Kidney epithelial cell (primary cell): ENCODE measurements at regions not wholly inside any gene's neighbourhood (a gene's known extent, or its start where the extent isn't known, plus 50 kb on each side); places are given as distances from the start of the nearest gene placed in this dataset.

ENCODE experiments used
- DNase-seq: peaks from one replicate; pipeline ENCODE4 v3.0.0-alpha.2; 2010; ENCODE audit warnings: low read depth
- H3K27me3 ChIP-seq: 2 replicates; pipeline ENCODE4 v1.6.0; 2011; ENCODE audit warnings: low read length; ENCODE audit not compliant: control insufficient read depth, insufficient read depth
- H3K36me3 ChIP-seq: 2 replicates; pipeline ENCODE4 v1.5.1; 2011; ENCODE audit warnings: low read length; ENCODE audit not compliant: control insufficient read depth, insufficient read depth
- H3K4me3 ChIP-seq: 2 replicates; pipeline ENCODE4 v1.5.1; 2011; ENCODE audit warnings: low read depth, mild to moderate bottlenecking, control low read depth, low read length
- CTCF ChIP-seq: IDR thresholded peaks from 2 replicates; pipeline ENCODE4 v1.5.1; 2011; ENCODE audit warnings: mild to moderate bottlenecking, moderate library complexity, low read length, control low read depth, inconsistent platforms; ENCODE audit not compliant: insufficient read depth, poor library complexity, severe bottlenecking

DNA sequence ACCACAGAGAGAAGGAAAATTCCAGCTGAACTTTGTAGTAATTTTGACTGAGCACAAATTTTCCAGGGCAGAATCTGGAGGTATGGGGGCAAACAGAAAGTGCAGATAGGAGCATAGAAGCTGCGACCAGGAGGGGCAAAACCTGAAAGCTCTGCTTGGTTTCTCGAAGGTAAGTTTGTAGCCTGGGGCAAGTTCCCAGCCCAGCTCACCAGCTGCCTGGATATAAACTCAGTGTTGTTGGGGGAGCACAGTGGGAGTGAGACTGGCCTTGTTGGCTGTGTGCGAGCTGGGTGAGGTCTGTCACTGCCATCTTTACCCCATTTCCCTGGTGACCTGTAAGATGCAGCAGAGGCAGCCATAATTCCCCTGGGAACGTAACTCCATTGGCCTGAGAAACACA lies 213.5 kb upstream of the POF1B start:
- TF ChIP-seq CTCF: no peak
- no peak overlapping the region for H3K4me3 ChIP-seq
- no peaks in the 10 kb centered on the region for H3K36me3 ChIP-seq
- no peak for DNase-seq
- no peaks in the 10 kb centered on the region for H3K27me3 ChIP-seq

GRCh38 chrX:85591536-85591935 lies 212.1 kb upstream of the POF1B start:
- no peaks in the 10 kb centered on the region for H3K27me3 ChIP-seq
- no peak for TF ChIP-seq CTCF

GRCh38 chrX:85590638-85591037 lies 211.2 kb upstream of the POF1B start:
- Histone ChIP-seq H3K27me3 (no peaks in the 10 kb centered on the region), H3K36me3 (no peaks in the 10 kb centered on the region), H3K4me3 (no peak overlapping the region)
- no peak for TF ChIP-seq CTCF
- no peak for DNase-seq

More at GRCh38 chrX:85591536-85591935, 212.1 kb upstream of the POF1B start:
- Histone ChIP-seq H3K36me3 (no peaks in the 10 kb centered on the region), H3K4me3 (no peak overlapping the region)
- no peak for DNase-seq

- H3K36me3 ChIP-seq: no peaks in the 10 kb centered on the region
Measured at GRCh38 chrX:85573801-85574200, 194.3 kb upstream of the POF1B start.

DNA sequence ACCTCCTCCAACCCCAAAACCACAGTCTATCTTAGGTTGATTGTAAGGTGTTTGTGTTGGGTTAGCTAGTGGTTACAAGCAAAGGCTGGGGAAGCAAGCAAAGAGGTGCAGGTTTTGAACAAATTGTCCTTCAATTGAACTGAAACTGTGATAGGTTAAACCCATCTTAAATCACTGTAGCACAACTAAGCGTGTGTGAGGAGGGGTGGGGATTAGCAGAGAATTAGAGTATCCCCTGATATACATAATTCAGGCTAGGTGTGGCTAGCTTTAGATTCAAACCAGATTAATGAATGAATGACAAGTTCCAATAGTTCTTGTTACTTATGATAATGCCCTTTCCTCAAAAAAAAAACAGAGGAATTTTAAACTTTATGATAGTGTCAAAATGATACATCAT lies 191.0 kb upstream of the POF1B start:
- no peak for DNase-seq
- no peaks in the 10 kb centered on the region for H3K36me3 ChIP-seq
- no peaks in the 10 kb centered on the region for H3K27me3 ChIP-seq
- no peak for TF ChIP-seq CTCF
- H3K4me3 ChIP-seq: no peak overlapping the region

More at GRCh38 chrX:85573801-85574200, 194.3 kb upstream of the POF1B start:
- no peak for TF ChIP-seq CTCF
- no peaks in the 10 kb centered on the region for H3K27me3 ChIP-seq
- no peak for DNase-seq
- H3K4me3 ChIP-seq: no peak overlapping the region

- H3K27me3 ChIP-seq: no peaks in the 10 kb centered on the region
- TF ChIP-seq CTCF: no peak
- no peaks in the 10 kb centered on the region for H3K36me3 ChIP-seq
- H3K4me3 ChIP-seq: no peak overlapping the region
- DNase-seq: no peak
Measured at GRCh38 chrX:85569686-85570085, 190.2 kb upstream of the POF1B start.
